HCT116 (cell line): ENCODE measurements at regions not wholly inside any gene's neighbourhood (a gene's known extent, or its start where the extent isn't known, plus 50 kb on each side); places are given as distances from the start of the nearest gene placed in this dataset.

Source experiments
- CTCF ChIP-seq, 3 experiments: fragments of 200-600 bp in 1 of 3; sonication (generic) in 1 of 3; IDR thresholded peaks in 2 of 3; conservative IDR thresholded peaks in 1 of 3; 2 replicates each; pipeline ENCODE4 v1.5.1; 2012 to 2017; ENCODE audit warnings: low read depth in 2 of 3, low read length in 2 of 3, antibody characterized with exemption in 1 of 3, borderline replicate concordance in 1 of 3, control low read depth in 1 of 3, mild to moderate bottlenecking in 1 of 3, mixed read lengths in 1 of 3, mixed run types in 1 of 3, moderate library complexity in 1 of 3; ENCODE audit not compliant: insufficient read depth in 1 of 3
- ELF1 ChIP-seq: IDR thresholded peaks from 2 replicates; pipeline ENCODE4 v1.6.1; 2012; ENCODE audit warnings: low read depth, borderline replicate concordance
- EZH2 ChIP-seq: fragments of 200-600 bp; sonication (generic); IDR thresholded peaks from 2 replicates; pipeline ENCODE4 v1.6.1; 2017; ENCODE audit warnings: antibody characterized with exemption, mixed run types
- EZH2phosphoT487 ChIP-seq: fragments of 200-600 bp; IDR thresholded peaks from 2 replicates; pipeline ENCODE4 v1.6.1; 2018; ENCODE audit warnings: antibody characterized with exemption, borderline replicate concordance
- RAD21 ChIP-seq: IDR thresholded peaks from 2 replicates; pipeline ENCODE4 v1.6.1; 2012; ENCODE audit warnings: low read depth, mild to moderate bottlenecking
- SIN3A ChIP-seq: IDR thresholded peaks from 2 replicates; pipeline ENCODE4 v1.6.1; 2012; ENCODE audit warnings: low read depth
- SRF ChIP-seq: IDR thresholded peaks from 2 replicates; pipeline ENCODE4 v1.6.1; 2012; ENCODE audit warnings: low read depth
- ZNF274 ChIP-seq: fragments of 200-500 bp; sonication (Bioruptor generic); IDR thresholded peaks from 2 replicates; pipeline ENCODE4 v1.6.1; 2014; ENCODE audit warnings: mild to moderate bottlenecking, low read depth, low read length, inconsistent platforms
- TF ChIP-seq, protein P1 (sequence below): IDR thresholded peaks from 2 replicates; pipeline ENCODE4 v1.6.1; 2012

- TF ChIP-seq RAD21 (peak; percentile 25; the same call in 1 of the 2 replicates), EZH2phosphoT487 (no peak), CTCF (IDR thresholded peaks at IDR 0.05 in 2 of 3, conservative IDR thresholded peaks at IDR 0.05 in 1 of 3; ENCODE audit: borderline replicate concordance in 1 of 3, insufficient read depth in 1 of 3, low read depth in 2 of 3, low read length in 2 of 3) (no peak), SIN3A (no peak), SRF (no peak), ELF1 (no peak), ZNF274 (no peak), EZH2 (no peak)
- TF ChIP-seq, protein P1, sequence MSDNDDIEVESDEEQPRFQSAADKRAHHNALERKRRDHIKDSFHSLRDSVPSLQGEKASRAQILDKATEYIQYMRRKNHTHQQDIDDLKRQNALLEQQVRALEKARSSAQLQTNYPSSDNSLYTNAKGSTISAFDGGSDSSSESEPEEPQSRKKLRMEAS = no peak
Observed at GRCh38 chr10:21309427-21309826, 216.1 kb downstream of the SKIDA1 start.
